CD14-positive monocyte (primary cell): ENCODE measurements at regions not wholly inside any gene's neighbourhood (a gene's known extent, or its start where the extent isn't known, plus 50 kb on each side); places are given as distances from the start of the nearest gene placed in this dataset.

ENCODE experiments used
- DNase-seq, 3 donors: peaks; one replicate each; pipeline ENCODE4 v3.0.0-alpha.2; 2011 to 2022
- H2AFZ ChIP-seq: 2 replicates; pipeline ENCODE4 v1.6.0; 2012; ENCODE audit warnings: mild to moderate bottlenecking, low read depth, low read length, inconsistent platforms; ENCODE audit not compliant: insufficient read depth, poor library complexity, severe bottlenecking
- H3K27ac ChIP-seq, 2 donors: 1 replicate in 1 of 2; 2 replicates in 1 of 2; pipeline ENCODE4 v1.5.1; 2012 to 2013; ENCODE audit warnings: low read length in 2 of 2, control low read depth in 1 of 2, inconsistent platforms in 1 of 2, low read depth in 1 of 2, mild to moderate bottlenecking in 1 of 2
- H3K27me3 ChIP-seq, 2 donors: one replicate each; pipeline versions ENCODE4 v1.6.0 to v1.6.1; 2011 to 2013; ENCODE audit warnings: low read length in 2 of 2; ENCODE audit not compliant: control insufficient read depth in 2 of 2, insufficient read depth in 2 of 2
- H3K36me3 ChIP-seq, 2 donors: replicated peaks in 1 of 2; 1 replicate in 1 of 2; 2 replicates in 1 of 2; pipeline versions ENCODE4 v1.5.1 to v1.6.1; 2012 to 2013; ENCODE audit warnings: low read length in 2 of 2, control low read depth in 1 of 2, inconsistent platforms in 1 of 2, mild to moderate bottlenecking in 1 of 2; ENCODE audit not compliant: insufficient read depth in 2 of 2, control insufficient read depth in 1 of 2
- H3K4me1 ChIP-seq, 2 donors: 1 replicate in 1 of 2; 2 replicates in 1 of 2; pipeline versions ENCODE4 v1.5.1 to v1.6.1; 2012 to 2013; ENCODE audit warnings: low read length in 2 of 2, control low read depth in 1 of 2, inconsistent platforms in 1 of 2, mild to moderate bottlenecking in 1 of 2, moderate library complexity in 1 of 2; ENCODE audit not compliant: insufficient read depth in 2 of 2, control insufficient read depth in 1 of 2
- H3K4me2 ChIP-seq: replicated peaks from 2 replicates; pipeline ENCODE3; 2012; ENCODE audit warnings: low read length, moderate library complexity, mild to moderate bottlenecking; ENCODE audit not compliant: poor library complexity, severe bottlenecking; ENCODE audit errors: extremely low read depth
- H3K4me3 ChIP-seq, 3 experiments: fragments of 200-600 bp in 1 of 3; sonication (generic) in 1 of 3; replicated peaks in 1 of 3; 1 replicate in 2 of 3; 2 replicates in 1 of 3; pipeline ENCODE4 v1.5.1; 2011 to 2013; ENCODE audit warnings: low read length in 3 of 3, mild to moderate bottlenecking in 3 of 3, control low read depth in 2 of 3, low read depth in 2 of 3, inconsistent platforms in 1 of 3, moderate library complexity in 1 of 3
- H3K79me2 ChIP-seq: 2 replicates; pipeline ENCODE4 v1.6.0; 2012; ENCODE audit warnings: mild to moderate bottlenecking, control low read depth, inconsistent platforms, low read length, moderate library complexity; ENCODE audit not compliant: insufficient read depth
- H3K9ac ChIP-seq: 2 replicates; pipeline ENCODE4 v1.6.0; 2017; ENCODE audit warnings: low read length, mild to moderate bottlenecking; ENCODE audit not compliant: insufficient read depth, poor library complexity, severe bottlenecking
- H3K9me3 ChIP-seq, 2 donors: replicated peaks in 1 of 2; 1 replicate in 1 of 2; 2 replicates in 1 of 2; pipeline versions ENCODE4 v1.5.1 to v1.6.1; 2012 to 2013; ENCODE audit warnings: low read length in 2 of 2, control low read depth in 1 of 2; ENCODE audit not compliant: control insufficient read depth in 1 of 2, insufficient read depth in 1 of 2
- H4K20me1 ChIP-seq: 2 replicates; pipeline ENCODE4 v1.6.0; 2012; ENCODE audit warnings: mild to moderate bottlenecking, low read length, control low read depth, moderate library complexity; ENCODE audit not compliant: insufficient read depth
- H3K27ac Mint-ChIP-seq, 7 donors: one replicate each; pipeline ENCODE4 v1.8.0; 2020; ENCODE audit warnings: mild to moderate bottlenecking in 7 of 7, mixed read lengths in 7 of 7, moderate library complexity in 6 of 7, inconsistent platforms in 2 of 7
- H3K27me3 Mint-ChIP-seq, 3 donors: one replicate each; pipeline ENCODE4 v1.8.0; 2021 to 2022; ENCODE audit warnings: low read depth in 3 of 3, mild to moderate bottlenecking in 3 of 3, mixed read lengths in 3 of 3, moderate library complexity in 3 of 3, inconsistent platforms in 1 of 3
- H3K36me3 Mint-ChIP-seq, 2 donors: one replicate each; pipeline ENCODE4 v1.8.0; 2020; ENCODE audit warnings: mixed read lengths in 2 of 2, inconsistent platforms in 1 of 2, mild to moderate bottlenecking in 1 of 2
- H3K4me1 Mint-ChIP-seq: one replicate; pipeline ENCODE4 v1.8.0; 2020; ENCODE audit warnings: mild to moderate bottlenecking, mixed read lengths
- H3K4me3 Mint-ChIP-seq, 2 donors: one replicate each; pipeline ENCODE4 v1.8.0; 2020; ENCODE audit warnings: mild to moderate bottlenecking in 2 of 2, mixed read lengths in 2 of 2, moderate library complexity in 1 of 2
- H3K9me3 Mint-ChIP-seq, 7 donors: one replicate each; pipeline ENCODE4 v1.8.0; 2020 to 2022; ENCODE audit warnings: mixed read lengths in 7 of 7, mild to moderate bottlenecking in 6 of 7, moderate library complexity in 6 of 7, inconsistent platforms in 2 of 7
- CTCF ChIP-seq: fragments of 200-600 bp; IDR thresholded peaks from one replicate; pipeline ENCODE4 v1.8.0; 2022; ENCODE audit warnings: antibody characterized with exemption, mild to moderate bottlenecking
- WGBS: methylation state at CpG from one replicate; pipeline ENCODE4 v1.1.5; 2013; ENCODE audit warnings: missing lambda C conversion rate; ENCODE audit not compliant: insufficient coverage; 5-methylcytosine and 5-hydroxymethylcytosine counted together
- intact Hi-C, 2 donors: fragments of 100-400 bp; cut with micrococcal nuclease; formaldehyde crosslinking; loops; one replicate each; pipeline versions ENCODE4 v1.15.0 to v1.15.1; 2023

- Histone ChIP-seq H3K27me3 (no peaks in the 10 kb centered on the region), H3K9me3 (no peaks in the 10 kb centered on the region), H3K4me1 (no peaks in the 10 kb centered on the region), H3K36me3 (no peaks in the 10 kb centered on the region), H3K9ac (no peak overlapping the region), H2AFZ (no peak overlapping the region), H3K79me2 (no peaks in the 10 kb centered on the region), H4K20me1 (no peaks in the 10 kb centered on the region), H3K4me3 (no peak overlapping the region), H3K27ac (no peak overlapping the region), H3K4me2 (no peak overlapping the region)
- Mint-ChIP-seq H3K9me3 (no peaks in the 10 kb centered on the region), H3K36me3 (no peaks in the 10 kb centered on the region), H3K4me1 (no peaks in the 10 kb centered on the region), H3K27ac (no peak overlapping the region), H3K27me3 (peaks cover 2 to 5% (median 4%) of the 10 kb centered on the region in 3 donors), H3K4me3 (no peak overlapping the region)
- intact Hi-C loops = no loop called here
- WGBS = no CpG with 5 or more reads among the region's 2 CpGs
- no peak for TF ChIP-seq CTCF
- no peak for DNase-seq
Observed at GRCh38 chr6:100269189-100269588, 195.5 kb downstream of the SIM1 start.

- H3K4me2 ChIP-seq = no peak overlapping the region
- no peaks in the 10 kb centered on the region for H3K9me3 Mint-ChIP-seq
- no peaks in the 10 kb centered on the region for H4K20me1 ChIP-seq
- TF ChIP-seq CTCF = no peak
- H3K4me3 ChIP-seq = no peak overlapping the region
- no peak overlapping the region for H3K27ac Mint-ChIP-seq
- peaks cover 2 to 10% (median 4%) of the 10 kb centered on the region in 3 donors for H3K27me3 Mint-ChIP-seq
- intact Hi-C loops = no loop called here
- H3K36me3 ChIP-seq = no peaks in the 10 kb centered on the region
- DNase-seq = no peak
- H3K9me3 ChIP-seq = no peaks in the 10 kb centered on the region
- WGBS = no CpG with 5 or more reads among the region's 4 CpGs
- H3K27me3 ChIP-seq = no peaks in the 10 kb centered on the region
- no peaks in the 10 kb centered on the region for H3K36me3 Mint-ChIP-seq
- H2AFZ ChIP-seq = no peak overlapping the region
- no peaks in the 10 kb centered on the region for H3K79me2 ChIP-seq
- H3K4me3 Mint-ChIP-seq = no peak overlapping the region
- no peaks in the 10 kb centered on the region for H3K4me1 Mint-ChIP-seq
- no peak overlapping the region for H3K27ac ChIP-seq
- H3K4me1 ChIP-seq = no peaks in the 10 kb centered on the region
- no peak overlapping the region for H3K9ac ChIP-seq
Observed at GRCh38 chr6:100268326-100268725, 196.4 kb downstream of the SIM1 start.
